Heart right ventricle (tissue), 16 donors: ENCODE measurements at regions not wholly inside any gene's neighbourhood (a gene's known extent, or its start where the extent isn't known, plus 50 kb on each side); places are given as distances from the start of the nearest gene placed in this dataset.

Experiments
- ATAC-seq, 8 donors: fragments of 200-7000 bp; cut with Tn5 transposase; one replicate each; pipeline ENCODE4 v1.9.1; 2020; ENCODE audit warnings: mild to moderate bottlenecking in 8 of 8, moderate library complexity in 8 of 8, moderate number of reproducible peaks in 1 of 8
- DNase-seq, 2 donors: peaks; one replicate each; pipeline ENCODE4 v3.0.0-alpha.2; 2020
- H3K27ac ChIP-seq, 10 donors: fragments of 200-600 bp; sonication (generic) in 2 of 10; one replicate each; pipeline versions ENCODE4 v1.5.0 to v1.8.0; 2020 to 2022; ENCODE audit warnings: mild to moderate bottlenecking in 3 of 10
- H3K27me3 ChIP-seq, 7 donors: fragments of 200-600 bp; one replicate each; pipeline ENCODE4 v1.8.0; 2021 to 2022; ENCODE audit warnings: mild to moderate bottlenecking in 2 of 7
- H3K36me3 ChIP-seq, 9 donors: fragments of 200-600 bp; sonication (generic) in 1 of 9; one replicate each; pipeline versions ENCODE4 v1.5.0 to v1.8.0; 2020 to 2022; ENCODE audit warnings: mild to moderate bottlenecking in 2 of 9
- H3K4me1 ChIP-seq, 9 donors: fragments of 200-600 bp; sonication (generic) in 1 of 9; one replicate each; pipeline versions ENCODE4 v1.5.0 to v1.8.0; 2020 to 2022; ENCODE audit warnings: mild to moderate bottlenecking in 4 of 9
- H3K4me3 ChIP-seq, 10 donors: fragments of 200-600 bp; sonication (generic) in 2 of 10; one replicate each; pipeline versions ENCODE4 v1.5.0 to v1.8.0; 2020 to 2022; ENCODE audit warnings: mild to moderate bottlenecking in 7 of 10, moderate library complexity in 2 of 10
- H3K9me3 ChIP-seq, 11 donors: fragments of 200-600 bp in 10 of 11; sonication (generic) in 2 of 11; one replicate each; pipeline versions ENCODE4 v1.5.0 to v1.8.0; 2013 to 2022; ENCODE audit warnings: mild to moderate bottlenecking in 2 of 11, control low read depth in 1 of 11, moderate library complexity in 1 of 11
- WGBS, 2 donors: extraction: QIAGEN DNeasy Blood & Tissue Kit; methylation state at CpG; one replicate each; pipeline ENCODE4 v1.1.7; 2013; ENCODE audit warnings: inconsistent platforms in 1 of 2; 5-methylcytosine and 5-hydroxymethylcytosine counted together
- intact Hi-C, 10 donors: fragments of 100-400 bp; cut with DNase I; formaldehyde crosslinking; loops; one replicate each; pipeline versions ENCODE4 v1.11.1 to v1.14.2; 2022
- TF ChIP-seq, protein P1 (sequence below), 9 donors: fragments of 200-600 bp; sonication (generic) in 2 of 9; IDR thresholded peaks; one replicate each; pipeline versions ENCODE4 v1.5.0 to v1.8.0; 2021 to 2022; ENCODE audit warnings: antibody characterized with exemption in 9 of 9, mild to moderate bottlenecking in 5 of 9, moderate library complexity in 1 of 9
- donor health status: Arrhythmogenic right ventricular cardiomyopathy.
- donor health status: ischemic (EF 13 %, LVEDD 7.1; RV severe dilation, severe dysfunction).
- donor health status: healthy with polysubstance abuse.
- donor health status: DM: no; HTN: yes; CAD: no.
- donor health status: DM: no; HTN: no; CAD: no.
- donor health status: ischemic (EF 25% LVEDD 6.9; RV normal size, moderate dysfunction).
- donor health status: ischemic (EF 25% LVEDD 5.7; RV mildly dilated, moderate dysfunction).
- donor health status: healthy.
- donor health status: DM: yes; HTN: yes; CAD: no.
- donor health status: Ischemic cardiomyopathy.
- donor health status: ischemic (EF 35%, LVEDD 5.7; RV mildly dilated, moderate dysfunction).
- donor health status: nonischemic (EF 11% LVEDD 7.7; RV severe dilation, severe dysfunction).
- donor health status: DM: yes; HTN: yes; CAD: no.
- donor health status: PGD.
- donor health status: ischemic (EF 29% LVEDD 5.4; RV normal size, mild dysfunction).
- donor health status: nonischemic (EF 23%, LVEDD 6.1; RV moderate dilation, normal function).

DNA sequence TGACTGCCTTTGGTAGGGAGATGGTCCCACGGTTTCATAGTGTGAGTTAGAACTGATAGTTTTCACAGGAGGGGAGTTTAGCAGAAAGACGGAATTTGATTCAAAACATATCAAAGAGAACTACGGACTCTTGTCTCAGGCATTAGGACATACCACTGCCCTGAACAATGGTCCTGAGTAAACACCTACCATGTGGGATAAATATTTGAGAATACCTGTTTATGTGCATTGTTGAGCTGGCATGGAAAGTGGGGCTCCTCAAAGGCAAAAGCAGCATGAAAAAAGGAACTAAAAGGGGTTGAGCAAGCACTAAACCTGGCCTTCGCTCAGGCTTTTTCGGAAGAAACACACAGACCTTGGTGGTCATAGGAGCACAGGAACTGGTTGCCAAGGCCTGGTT, 144.4 kb downstream of the ZNF621 start:
- Histone ChIP-seq H3K4me1 (no peaks in the 10 kb centered on the region), H3K4me3 (no peak overlapping the region), H3K36me3 (no peaks in the 10 kb centered on the region), H3K9me3 (peaks cover 0 to 4% (median 0%) of the 10 kb centered on the region in 11 donors), H3K27ac (no peak overlapping the region), H3K27me3 (no peaks in the 10 kb centered on the region)
- ATAC-seq (no peak), DNase-seq (no peak)
- TF ChIP-seq, protein P1, sequence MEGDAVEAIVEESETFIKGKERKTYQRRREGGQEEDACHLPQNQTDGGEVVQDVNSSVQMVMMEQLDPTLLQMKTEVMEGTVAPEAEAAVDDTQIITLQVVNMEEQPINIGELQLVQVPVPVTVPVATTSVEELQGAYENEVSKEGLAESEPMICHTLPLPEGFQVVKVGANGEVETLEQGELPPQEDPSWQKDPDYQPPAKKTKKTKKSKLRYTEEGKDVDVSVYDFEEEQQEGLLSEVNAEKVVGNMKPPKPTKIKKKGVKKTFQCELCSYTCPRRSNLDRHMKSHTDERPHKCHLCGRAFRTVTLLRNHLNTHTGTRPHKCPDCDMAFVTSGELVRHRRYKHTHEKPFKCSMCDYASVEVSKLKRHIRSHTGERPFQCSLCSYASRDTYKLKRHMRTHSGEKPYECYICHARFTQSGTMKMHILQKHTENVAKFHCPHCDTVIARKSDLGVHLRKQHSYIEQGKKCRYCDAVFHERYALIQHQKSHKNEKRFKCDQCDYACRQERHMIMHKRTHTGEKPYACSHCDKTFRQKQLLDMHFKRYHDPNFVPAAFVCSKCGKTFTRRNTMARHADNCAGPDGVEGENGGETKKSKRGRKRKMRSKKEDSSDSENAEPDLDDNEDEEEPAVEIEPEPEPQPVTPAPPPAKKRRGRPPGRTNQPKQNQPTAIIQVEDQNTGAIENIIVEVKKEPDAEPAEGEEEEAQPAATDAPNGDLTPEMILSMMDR (IDR thresholded peaks at IDR 0.05) = no peak
- intact Hi-C loops = no loop called here
- 81 to 90% methylated on average over 5 of the region's 5 CpGs for WGBS, 2 donors

DNA sequence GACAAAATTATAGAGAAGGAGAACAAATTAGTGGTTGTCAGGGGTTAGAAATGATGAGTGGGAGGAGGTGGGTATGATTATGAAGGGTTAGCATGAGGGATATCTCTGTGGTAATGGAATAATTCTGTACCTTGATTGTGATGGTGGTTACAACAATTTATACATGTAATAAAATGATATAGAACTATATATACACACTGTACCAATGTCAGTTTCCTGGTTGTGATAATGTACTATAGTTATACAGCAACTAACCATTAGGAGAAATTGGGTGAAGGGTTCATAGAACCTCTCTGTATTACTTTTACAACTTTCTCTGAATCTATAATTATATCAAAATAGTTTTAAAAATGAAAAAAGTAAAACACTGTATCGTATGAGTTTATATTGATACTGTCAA, 148.1 kb downstream of the ZNF621 start:
- ATAC-seq (no peak), DNase-seq (no peak)
- 93 to 94% methylated on average over 1 of the region's 1 CpG for WGBS, 2 donors
- H3K27me3 ChIP-seq = no peaks in the 10 kb centered on the region
- no peak overlapping the region for H3K27ac ChIP-seq
- intact Hi-C loops = no loop called here
- peaks cover 0 to 21% (median 0%) of the 10 kb centered on the region in 11 donors for H3K9me3 ChIP-seq
- H3K36me3 ChIP-seq = no peaks in the 10 kb centered on the region
- no peak overlapping the region for H3K4me3 ChIP-seq
- TF ChIP-seq, protein P1 (IDR thresholded peaks at IDR 0.05) = no peak
- no peaks in the 10 kb centered on the region for H3K4me1 ChIP-seq

DNA sequence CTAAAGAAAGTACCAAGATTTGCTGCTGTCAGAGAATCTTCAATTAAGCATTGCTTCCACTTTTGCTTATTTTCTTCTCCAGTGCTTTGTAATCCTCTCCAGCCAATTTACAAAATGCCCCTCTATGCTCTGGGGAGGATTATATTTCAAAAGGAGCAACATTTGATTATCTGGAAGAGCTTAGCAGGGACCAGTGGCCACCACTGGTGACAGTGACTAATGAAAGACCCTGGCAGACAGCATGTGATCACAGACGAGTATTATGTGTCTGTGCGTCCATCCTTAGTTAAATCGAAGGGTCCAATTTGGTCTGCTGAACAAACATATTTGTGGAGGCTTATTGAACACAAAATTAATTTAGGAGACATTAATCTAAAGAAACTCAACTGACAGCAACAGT, 152.6 kb downstream of the ZNF621 start:
- no peaks in the 10 kb centered on the region for H3K36me3 ChIP-seq
- TF ChIP-seq, protein P1 (IDR thresholded peaks at IDR 0.05) = no peak
- H3K27ac ChIP-seq = no peak overlapping the region
- no peaks in the 10 kb centered on the region for H3K27me3 ChIP-seq
- H3K4me1 ChIP-seq = peaks cover 0 to 19% (median 0%) of the 10 kb centered on the region in 9 donors
- 92% methylated on average over 3 of the region's 3 CpGs for WGBS, 2 donors
- intact Hi-C loops = no loop called here
- ATAC-seq = no peak
- H3K9me3 ChIP-seq = peaks cover 0 to 21% (median 0%) of the 10 kb centered on the region in 11 donors
- no peak overlapping the region for H3K4me3 ChIP-seq
- DNase-seq = no peak

DNA sequence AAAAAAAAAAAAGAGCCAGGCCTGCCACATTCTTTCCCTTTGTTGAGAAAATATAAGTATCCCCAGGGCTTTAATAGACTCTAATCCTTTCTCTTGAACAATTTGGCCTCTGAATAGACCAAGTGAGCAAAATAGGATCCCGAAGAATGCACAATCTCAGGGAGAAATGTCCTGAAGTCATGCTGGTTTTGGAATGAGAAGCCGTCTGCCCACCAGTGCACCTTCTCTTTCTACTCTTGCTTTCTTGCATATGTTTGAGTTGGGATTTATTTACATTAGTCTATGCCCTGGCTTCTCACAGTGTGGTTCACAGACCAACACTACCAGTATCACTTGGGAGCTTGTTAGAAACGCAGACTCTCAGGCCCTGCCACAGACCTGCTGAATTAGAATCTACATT, 153.0 kb downstream of the ZNF621 start:
- Histone ChIP-seq H3K9me3 (peaks cover 0 to 21% (median 0%) of the 10 kb centered on the region in 11 donors), H3K4me1 (peaks cover 0 to 19% (median 0%) of the 10 kb centered on the region in 9 donors), H3K4me3 (no peak overlapping the region), H3K27me3 (no peaks in the 10 kb centered on the region), H3K36me3 (no peaks in the 10 kb centered on the region), H3K27ac (no peak overlapping the region)
- TF ChIP-seq, protein P1 (IDR thresholded peaks at IDR 0.05) = no peak
- no peak for ATAC-seq
- intact Hi-C loops = no loop called here
- no peak for DNase-seq
- 91 to 94% methylated on average over 3 of the region's 3 CpGs for WGBS, 2 donors
